ENCODE measurements at regions not wholly inside any gene's neighbourhood (a gene's known extent, or its start where the extent isn't known, plus 50 kb on each side); places are given as distances from the start of the nearest gene placed in this dataset.

- TF ChIP-seq CTCF (IDR thresholded peaks at IDR 0.05): no peak
- no peak for TF ChIP-seq POLR2A (IDR thresholded peaks at IDR 0.05; ENCODE audit: low read depth)
- TF ChIP-seq POLR2AphosphoS5 (IDR thresholded peaks at IDR 0.05): no peak
- TF ChIP-seq EP300 (IDR thresholded peaks at IDR 0.05): no peak
These were observed 490.9 kb downstream of the FBXO15 start for GRCh38 chr18:73656691-73657090.
